GM23338 (cell line): ENCODE measurements at regions not wholly inside any gene's neighbourhood (a gene's known extent, or its start where the extent isn't known, plus 50 kb on each side); places are given as distances from the start of the nearest gene placed in this dataset.

ENCODE experiments used
- ATAC-seq: fragments of 200-7000 bp; cut with Tn5 transposase; 3 replicates; pipeline ENCODE4 v1.9.1; 2020
- DNase-seq: peaks from one replicate; pipeline ENCODE4 v3.0.0-alpha.2; 2015; ENCODE audit warnings: low spot score
- H2AFZ ChIP-seq: fragments of 200-600 bp; sonication (generic); 2 replicates; pipeline ENCODE4 v1.8.0; 2016; ENCODE audit warnings: antibody characterized with exemption, mild to moderate bottlenecking, moderate library complexity
- H3F3A ChIP-seq: fragments of 200-600 bp; sonication (generic); replicated peaks from 2 replicates; pipeline ENCODE4 v1.8.0; 2017; ENCODE audit warnings: antibody characterized with exemption, mixed run types, low read depth
- H3K27ac ChIP-seq: fragments of 200-600 bp; sonication (generic); 2 replicates; pipeline ENCODE4 v1.6.1; 2016; ENCODE audit warnings: low read depth
- H3K27me3 ChIP-seq: fragments of 200-600 bp; sonication (generic); 2 replicates; pipeline ENCODE4 v1.8.0; 2016; ENCODE audit warnings: mild to moderate bottlenecking, mixed run types, moderate library complexity; ENCODE audit not compliant: insufficient read depth
- H3K36me3 ChIP-seq: fragments of 200-600 bp; sonication (generic); 2 replicates; pipeline ENCODE4 v1.8.0; 2016; ENCODE audit warnings: mild to moderate bottlenecking; ENCODE audit not compliant: insufficient read depth
- H3K4me1 ChIP-seq: fragments of 200-600 bp; sonication (generic); 2 replicates; pipeline ENCODE4 v1.8.0; 2016; ENCODE audit warnings: mild to moderate bottlenecking, moderate library complexity; ENCODE audit not compliant: insufficient read depth
- H3K4me2 ChIP-seq: fragments of 200-600 bp; sonication (generic); 2 replicates; pipeline ENCODE4 v1.7.1; 2017; ENCODE audit warnings: mixed run types
- H3K4me3 ChIP-seq: fragments of 200-600 bp; sonication (generic); 2 replicates; pipeline ENCODE4 v1.6.1; 2016; ENCODE audit warnings: mixed run types
- H3K79me2 ChIP-seq: fragments of 200-600 bp; sonication (generic); replicated peaks from 2 replicates; pipeline ENCODE4 v1.8.0; 2017; ENCODE audit warnings: mild to moderate bottlenecking; ENCODE audit not compliant: insufficient read depth
- H3K9me2 ChIP-seq: fragments of 200-600 bp; sonication (generic); 2 replicates; pipeline ENCODE4 v1.8.0; 2017; ENCODE audit not compliant: insufficient read depth
- H4K20me1 ChIP-seq: fragments of 200-600 bp; sonication (generic); replicated peaks from 2 replicates; pipeline ENCODE4 v1.8.0; 2017; ENCODE audit warnings: mild to moderate bottlenecking; ENCODE audit not compliant: insufficient read depth
- H3K27ac Mint-ChIP-seq: 2 replicates; pipeline ENCODE4 v1.8.0; 2020; ENCODE audit warnings: inconsistent platforms, mild to moderate bottlenecking, moderate library complexity, mixed read lengths
- H3K27me3 Mint-ChIP-seq: 3 replicates; pipeline ENCODE4 v1.8.0; 2022; ENCODE audit warnings: low read depth, mild to moderate bottlenecking, moderate library complexity, mixed read lengths, inconsistent platforms; ENCODE audit not compliant: insufficient read depth, poor library complexity
- H3K36me3 Mint-ChIP-seq: 3 replicates; pipeline ENCODE4 v1.8.0; 2021; ENCODE audit warnings: low read depth, mild to moderate bottlenecking, inconsistent platforms, moderate library complexity, mixed read lengths
- H3K4me1 Mint-ChIP-seq: 3 replicates; pipeline ENCODE4 v1.8.0; 2020; ENCODE audit warnings: mild to moderate bottlenecking, inconsistent platforms, mixed read lengths
- H3K4me3 Mint-ChIP-seq: 3 replicates; pipeline ENCODE4 v1.8.0; 2021; ENCODE audit warnings: moderate library complexity, mild to moderate bottlenecking, inconsistent platforms, mixed read lengths
- H3K9me3 Mint-ChIP-seq: 3 replicates; pipeline ENCODE4 v1.8.0; 2020; ENCODE audit warnings: moderate library complexity, mild to moderate bottlenecking, inconsistent platforms, mixed read lengths
- CREB1 ChIP-seq: fragments of 250-450 bp; sonication (Bioruptor Pico); IDR thresholded peaks from 2 replicates; pipeline ENCODE4 v1.5.0; 2020; ENCODE audit warnings: low read depth, mild to moderate bottlenecking, moderate library complexity
- EZH2 ChIP-seq: fragments of 200-600 bp; sonication (generic); IDR thresholded peaks from one replicate; pipeline ENCODE4 v1.8.0; 2017; ENCODE audit warnings: antibody characterized with exemption, mild to moderate bottlenecking, low read depth; ENCODE audit not compliant: unreplicated experiment
- EZH2phosphoT487 ChIP-seq: fragments of 200-600 bp; sonication (generic); IDR thresholded peaks from one replicate; pipeline ENCODE4 v1.8.1; 2018; ENCODE audit warnings: antibody characterized with exemption; ENCODE audit not compliant: unreplicated experiment
- JUNB ChIP-seq: IDR thresholded peaks from one replicate; pipeline ENCODE4 v1.6.1; 2016; ENCODE audit warnings: antibody characterized with exemption; ENCODE audit not compliant: unreplicated experiment
- NANOG ChIP-seq: IDR thresholded peaks from 2 replicates; pipeline ENCODE4 v1.6.1; 2016; ENCODE audit warnings: antibody characterized with exemption, borderline replicate concordance
- STAT1 ChIP-seq: IDR thresholded peaks from one replicate; pipeline ENCODE4 v1.6.1; 2016; ENCODE audit warnings: antibody characterized with exemption; ENCODE audit not compliant: unreplicated experiment
- ZNF114 ChIP-seq: fragments of 250-450 bp; sonication (Bioruptor Pico); IDR thresholded peaks from 2 replicates; pipeline ENCODE4 v1.5.0; 2020; ENCODE audit warnings: mild to moderate bottlenecking, moderate library complexity
- ZNF331 ChIP-seq: fragments of 250-450 bp; sonication (Bioruptor Pico); IDR thresholded peaks from 2 replicates; pipeline ENCODE4 v1.5.0; 2020; ENCODE audit warnings: low read depth, mild to moderate bottlenecking, moderate library complexity
- TF ChIP-seq, protein P1 (sequence below): IDR thresholded peaks from one replicate; pipeline ENCODE4 v1.6.1; 2018; ENCODE audit warnings: antibody characterized with exemption; ENCODE audit not compliant: unreplicated experiment
- TF ChIP-seq, protein P2 (sequence below): IDR thresholded peaks from 2 replicates; pipeline ENCODE4 v1.6.1; 2016; ENCODE audit warnings: antibody characterized with exemption
- TF ChIP-seq, protein P3 (sequence below): fragments of 250-450 bp; sonication (Bioruptor Pico); IDR thresholded peaks from 2 replicates; pipeline ENCODE4 v1.5.0; 2020; ENCODE audit warnings: mild to moderate bottlenecking, moderate library complexity

DNA sequence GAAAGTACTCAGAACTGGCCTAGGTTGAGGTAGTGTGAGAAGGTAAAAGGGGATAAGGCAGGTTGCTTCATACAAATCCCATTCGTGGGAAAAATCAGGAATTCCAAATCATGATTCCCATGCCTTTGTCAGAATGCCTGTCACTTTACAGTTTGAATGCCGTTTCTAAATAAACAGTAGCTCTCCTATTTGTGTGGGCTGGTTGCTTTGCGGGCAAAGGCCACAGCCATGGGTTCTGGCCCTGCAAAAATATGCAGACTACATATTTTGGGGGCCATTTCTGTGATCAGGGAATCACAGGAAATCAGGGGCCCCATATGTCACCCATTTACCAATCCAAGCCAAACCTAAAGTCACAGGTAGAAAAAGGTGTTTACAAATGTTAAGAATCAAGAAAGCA is 161.3 kb upstream of the BMP4 start:
- no peak overlapping the region; the same call in 1 of the 2 replicates for H3K27ac Mint-ChIP-seq

DNA sequence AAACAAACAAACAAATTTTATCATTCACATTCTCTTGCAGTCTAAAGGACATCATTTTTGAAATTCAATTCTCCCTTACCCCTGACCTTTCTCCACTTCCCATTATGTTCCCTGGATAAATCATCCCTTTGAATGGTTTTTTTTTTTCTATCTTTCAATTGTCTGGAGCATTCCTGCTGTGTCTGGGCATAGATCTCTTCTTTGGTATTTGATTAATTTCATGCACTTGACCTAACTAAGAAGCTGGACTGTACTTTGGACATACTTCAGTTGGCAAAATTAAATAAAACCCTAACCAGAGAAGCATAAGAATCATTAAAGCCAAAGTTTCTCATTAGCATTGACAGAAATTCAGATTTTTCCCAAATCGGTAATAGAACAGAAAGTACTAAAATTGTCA is 163.6 kb upstream of the BMP4 start:
- H3K36me3 ChIP-seq: no peaks in the 10 kb centered on the region
- Mint-ChIP-seq H3K36me3 (no peaks in the 10 kb centered on the region), H3K4me1 (no peaks in the 10 kb centered on the region), H3K4me3 (no peak overlapping the region), H3K27ac (no peak overlapping the region), H3K9me3 (no peaks in the 10 kb centered on the region), H3K27me3 (peaks cover 4% of the 10 kb centered on the region)
- H2AFZ ChIP-seq: no peak overlapping the region
- no peak overlapping the region for H3K27ac ChIP-seq
- H3K4me1 ChIP-seq: no peaks in the 10 kb centered on the region
- H3K27me3 ChIP-seq: no peaks in the 10 kb centered on the region
- ATAC-seq: no peak
- DNase-seq: no peak
- no peaks in the 10 kb centered on the region for H3K79me2 ChIP-seq
- H3K4me3 ChIP-seq: no peak overlapping the region
- peaks cover 8% of the 10 kb centered on the region; the same call in 1 of the 2 replicates for H3K9me2 ChIP-seq
- no peaks in the 10 kb centered on the region for H4K20me1 ChIP-seq
- H3F3A ChIP-seq: no peaks in the 10 kb centered on the region
- no peak overlapping the region for H3K4me2 ChIP-seq
- TF ChIP-seq EZH2 (no peak), JUNB (no peak), EZH2phosphoT487 (no peak), ZNF331 (no peak), ZNF114 (CRISPR knock-in tag) (no peak), CREB1 (CRISPR knock-in tag) (no peak), STAT1 (no peak), NANOG (no peak)
- TF ChIP-seq, protein P1, sequence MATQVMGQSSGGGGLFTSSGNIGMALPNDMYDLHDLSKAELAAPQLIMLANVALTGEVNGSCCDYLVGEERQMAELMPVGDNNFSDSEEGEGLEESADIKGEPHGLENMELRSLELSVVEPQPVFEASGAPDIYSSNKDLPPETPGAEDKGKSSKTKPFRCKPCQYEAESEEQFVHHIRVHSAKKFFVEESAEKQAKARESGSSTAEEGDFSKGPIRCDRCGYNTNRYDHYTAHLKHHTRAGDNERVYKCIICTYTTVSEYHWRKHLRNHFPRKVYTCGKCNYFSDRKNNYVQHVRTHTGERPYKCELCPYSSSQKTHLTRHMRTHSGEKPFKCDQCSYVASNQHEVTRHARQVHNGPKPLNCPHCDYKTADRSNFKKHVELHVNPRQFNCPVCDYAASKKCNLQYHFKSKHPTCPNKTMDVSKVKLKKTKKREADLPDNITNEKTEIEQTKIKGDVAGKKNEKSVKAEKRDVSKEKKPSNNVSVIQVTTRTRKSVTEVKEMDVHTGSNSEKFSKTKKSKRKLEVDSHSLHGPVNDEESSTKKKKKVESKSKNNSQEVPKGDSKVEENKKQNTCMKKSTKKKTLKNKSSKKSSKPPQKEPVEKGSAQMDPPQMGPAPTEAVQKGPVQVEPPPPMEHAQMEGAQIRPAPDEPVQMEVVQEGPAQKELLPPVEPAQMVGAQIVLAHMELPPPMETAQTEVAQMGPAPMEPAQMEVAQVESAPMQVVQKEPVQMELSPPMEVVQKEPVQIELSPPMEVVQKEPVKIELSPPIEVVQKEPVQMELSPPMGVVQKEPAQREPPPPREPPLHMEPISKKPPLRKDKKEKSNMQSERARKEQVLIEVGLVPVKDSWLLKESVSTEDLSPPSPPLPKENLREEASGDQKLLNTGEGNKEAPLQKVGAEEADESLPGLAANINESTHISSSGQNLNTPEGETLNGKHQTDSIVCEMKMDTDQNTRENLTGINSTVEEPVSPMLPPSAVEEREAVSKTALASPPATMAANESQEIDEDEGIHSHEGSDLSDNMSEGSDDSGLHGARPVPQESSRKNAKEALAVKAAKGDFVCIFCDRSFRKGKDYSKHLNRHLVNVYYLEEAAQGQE: no peak
- TF ChIP-seq, protein P2, sequence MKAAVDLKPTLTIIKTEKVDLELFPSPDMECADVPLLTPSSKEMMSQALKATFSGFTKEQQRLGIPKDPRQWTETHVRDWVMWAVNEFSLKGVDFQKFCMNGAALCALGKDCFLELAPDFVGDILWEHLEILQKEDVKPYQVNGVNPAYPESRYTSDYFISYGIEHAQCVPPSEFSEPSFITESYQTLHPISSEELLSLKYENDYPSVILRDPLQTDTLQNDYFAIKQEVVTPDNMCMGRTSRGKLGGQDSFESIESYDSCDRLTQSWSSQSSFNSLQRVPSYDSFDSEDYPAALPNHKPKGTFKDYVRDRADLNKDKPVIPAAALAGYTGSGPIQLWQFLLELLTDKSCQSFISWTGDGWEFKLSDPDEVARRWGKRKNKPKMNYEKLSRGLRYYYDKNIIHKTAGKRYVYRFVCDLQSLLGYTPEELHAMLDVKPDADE: no peak
- TF ChIP-seq, protein P3, sequence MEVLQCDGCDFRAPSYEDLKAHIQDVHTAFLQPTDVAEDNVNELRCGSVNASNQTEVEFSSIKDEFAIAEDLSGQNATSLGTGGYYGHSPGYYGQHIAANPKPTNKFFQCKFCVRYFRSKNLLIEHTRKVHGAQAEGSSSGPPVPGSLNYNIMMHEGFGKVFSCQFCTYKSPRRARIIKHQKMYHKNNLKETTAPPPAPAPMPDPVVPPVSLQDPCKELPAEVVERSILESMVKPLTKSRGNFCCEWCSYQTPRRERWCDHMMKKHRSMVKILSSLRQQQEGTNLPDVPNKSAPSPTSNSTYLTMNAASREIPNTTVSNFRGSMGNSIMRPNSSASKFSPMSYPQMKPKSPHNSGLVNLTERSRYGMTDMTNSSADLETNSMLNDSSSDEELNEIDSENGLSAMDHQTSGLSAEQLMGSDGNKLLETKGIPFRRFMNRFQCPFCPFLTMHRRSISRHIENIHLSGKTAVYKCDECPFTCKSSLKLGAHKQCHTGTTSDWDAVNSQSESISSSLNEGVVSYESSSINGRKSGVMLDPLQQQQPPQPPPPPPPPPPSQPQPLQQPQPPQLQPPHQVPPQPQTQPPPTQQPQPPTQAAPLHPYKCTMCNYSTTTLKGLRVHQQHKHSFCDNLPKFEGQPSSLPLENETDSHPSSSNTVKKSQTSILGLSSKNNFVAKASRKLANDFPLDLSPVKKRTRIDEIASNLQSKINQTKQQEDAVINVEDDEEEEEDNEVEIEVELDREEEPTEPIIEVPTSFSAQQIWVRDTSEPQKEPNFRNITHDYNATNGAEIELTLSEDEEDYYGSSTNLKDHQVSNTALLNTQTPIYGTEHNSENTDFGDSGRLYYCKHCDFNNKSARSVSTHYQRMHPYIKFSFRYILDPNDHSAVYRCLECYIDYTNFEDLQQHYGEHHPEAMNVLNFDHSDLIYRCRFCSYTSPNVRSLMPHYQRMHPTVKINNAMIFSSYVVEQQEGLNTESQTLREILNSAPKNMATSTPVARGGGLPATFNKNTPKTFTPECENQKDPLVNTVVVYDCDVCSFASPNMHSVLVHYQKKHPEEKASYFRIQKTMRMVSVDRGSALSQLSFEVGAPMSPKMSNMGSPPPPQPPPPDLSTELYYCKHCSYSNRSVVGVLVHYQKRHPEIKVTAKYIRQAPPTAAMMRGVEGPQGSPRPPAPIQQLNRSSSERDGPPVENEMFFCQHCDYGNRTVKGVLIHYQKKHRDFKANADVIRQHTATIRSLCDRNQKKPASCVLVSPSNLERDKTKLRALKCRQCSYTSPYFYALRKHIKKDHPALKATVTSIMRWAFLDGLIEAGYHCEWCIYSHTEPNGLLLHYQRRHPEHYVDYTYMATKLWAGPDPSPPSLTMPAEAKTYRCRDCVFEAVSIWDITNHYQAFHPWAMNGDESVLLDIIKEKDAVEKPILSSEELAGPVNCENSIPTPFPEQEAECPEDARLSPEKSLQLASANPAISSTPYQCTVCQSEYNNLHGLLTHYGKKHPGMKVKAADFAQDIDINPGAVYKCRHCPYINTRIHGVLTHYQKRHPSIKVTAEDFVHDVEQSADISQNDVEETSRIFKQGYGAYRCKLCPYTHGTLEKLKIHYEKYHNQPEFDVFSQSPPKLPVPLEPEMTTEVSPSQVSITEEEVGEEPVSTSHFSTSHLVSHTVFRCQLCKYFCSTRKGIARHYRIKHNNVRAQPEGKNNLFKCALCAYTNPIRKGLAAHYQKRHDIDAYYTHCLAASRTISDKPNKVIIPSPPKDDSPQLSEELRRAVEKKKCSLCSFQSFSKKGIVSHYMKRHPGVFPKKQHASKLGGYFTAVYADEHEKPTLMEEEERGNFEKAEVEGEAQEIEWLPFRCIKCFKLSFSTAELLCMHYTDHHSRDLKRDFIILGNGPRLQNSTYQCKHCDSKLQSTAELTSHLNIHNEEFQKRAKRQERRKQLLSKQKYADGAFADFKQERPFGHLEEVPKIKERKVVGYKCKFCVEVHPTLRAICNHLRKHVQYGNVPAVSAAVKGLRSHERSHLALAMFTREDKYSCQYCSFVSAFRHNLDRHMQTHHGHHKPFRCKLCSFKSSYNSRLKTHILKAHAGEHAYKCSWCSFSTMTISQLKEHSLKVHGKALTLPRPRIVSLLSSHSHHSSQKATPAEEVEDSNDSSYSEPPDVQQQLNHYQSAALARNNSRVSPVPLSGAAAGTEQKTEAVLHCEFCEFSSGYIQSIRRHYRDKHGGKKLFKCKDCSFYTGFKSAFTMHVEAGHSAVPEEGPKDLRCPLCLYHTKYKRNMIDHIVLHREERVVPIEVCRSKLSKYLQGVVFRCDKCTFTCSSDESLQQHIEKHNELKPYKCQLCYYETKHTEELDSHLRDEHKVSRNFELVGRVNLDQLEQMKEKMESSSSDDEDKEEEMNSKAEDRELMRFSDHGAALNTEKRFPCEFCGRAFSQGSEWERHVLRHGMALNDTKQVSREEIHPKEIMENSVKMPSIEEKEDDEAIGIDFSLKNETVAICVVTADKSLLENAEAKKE (CRISPR knock-in tag): no peak

More for the DNA sequence above, 161.3 kb upstream of the BMP4 start:
- H3K36me3 Mint-ChIP-seq: no peaks in the 10 kb centered on the region
- no peaks in the 10 kb centered on the region for H3K9me2 ChIP-seq
- no peak overlapping the region for H3K27ac ChIP-seq
- H3K4me1 ChIP-seq: no peaks in the 10 kb centered on the region
- ATAC-seq: no peak
- no peaks in the 10 kb centered on the region for H3K36me3 ChIP-seq
- H3F3A ChIP-seq: no peaks in the 10 kb centered on the region
- no peaks in the 10 kb centered on the region for H3K27me3 ChIP-seq
- TF ChIP-seq JUNB: no peak
- H4K20me1 ChIP-seq: no peaks in the 10 kb centered on the region
- H3K4me2 ChIP-seq: no peak overlapping the region
- peaks cover 4% of the 10 kb centered on the region for H3K27me3 Mint-ChIP-seq
- no peak overlapping the region for H3K4me3 Mint-ChIP-seq
- H3K9me3 Mint-ChIP-seq: no peaks in the 10 kb centered on the region
- no peak overlapping the region for H3K4me3 ChIP-seq
- no peaks in the 10 kb centered on the region for H3K4me1 Mint-ChIP-seq
- H2AFZ ChIP-seq: peak overlapping the region; percentile 35; the same call in 1 of the 2 replicates
- H3K79me2 ChIP-seq: no peaks in the 10 kb centered on the region
- DNase-seq: no peak
